ENCODE measurements at regions not wholly inside any gene's neighbourhood (a gene's known extent, or its start where the extent isn't known, plus 50 kb on each side); places are given as distances from the start of the nearest gene placed in this dataset.
A peak's percentile ranks its signal among the peaks of the same experiment; 100 is the strongest.

- peaks cover 26% of the 10 kb centered on the region for H3K4me1 ChIP-seq (ENCODE audit: control insufficient read depth, extremely low read depth, insufficient read depth, low read length)
- POLR2A ChIA-PET: no interaction called here
These were observed 1145.4 kb upstream of the NUDT12 start for GRCh38 chr5:104708027-104708426.

More at GRCh38 chr5:104708027-104708426, 1145.4 kb upstream of the NUDT12 start:
- no peaks in the 10 kb centered on the region for H3K9me1 ChIP-seq (replicated peaks; ENCODE audit: control insufficient read depth, extremely low read depth, insufficient read depth, low read length)
- H4K20me1 ChIP-seq (replicated peaks; ENCODE audit: control insufficient read depth, extremely low read depth, insufficient read depth, low read length): no peaks in the 10 kb centered on the region
- H3K27me3 ChIP-seq (ENCODE audit: control insufficient read depth in 2 of 2, insufficient read depth in 2 of 2, low read length in 2 of 2): no peaks in the 10 kb centered on the region
- CTCF ChIA-PET: interaction anchor here (1.1 kb wide), 1 partner anchor 361 kb away, joined by 3 read pairs; no protein-coding TSS in a partner anchor
- H3K4me2 ChIP-seq (ENCODE audit: insufficient read depth, low read length): no peak overlapping the region
- H2AFZ ChIP-seq (ENCODE audit: low read depth, low read length): no peak overlapping the region
- H3K79me2 ChIP-seq (ENCODE audit: control insufficient read depth, insufficient read depth, low read length): no peaks in the 10 kb centered on the region
- intact Hi-C loops (cut with micrococcal nuclease) (no loop called here), dilution Hi-C loops (cut with MboI; ENCODE audit: extremely low pct_ligation_motif_present, low sequenced_read_pairs) (no loop called here)
- DNase-seq (ENCODE audit: low read depth, low spot score) (peak; percentile 88), FAIRE-seq (no peak)
- no peak overlapping the region for H3K4me3 ChIP-seq (replicated peaks in 1 of 3; ENCODE audit: insufficient read depth in 1 of 3, low read depth in 1 of 3, low read length in 3 of 3)
- no peaks in the 10 kb centered on the region for H3K36me3 ChIP-seq (ENCODE audit: control insufficient read depth in 2 of 2, extremely low read depth in 1 of 2, insufficient read depth in 2 of 2, low read length in 2 of 2)
- peak overlapping the region; percentile 36 for H3K9ac ChIP-seq (replicated peaks; ENCODE audit: extremely low read depth, insufficient read depth, low read length)
- peak overlapping the region; percentile 88 for H3K27ac ChIP-seq (ENCODE audit: insufficient read depth, low read depth, low read length)
- TF ChIP-seq POLR2A (IDR thresholded peaks at IDR 0.05; ENCODE audit: low read depth, low read length) (no peak), EZH2 (IDR thresholded peaks at IDR 0.05; ENCODE audit: borderline replicate concordance, low read depth, low read length, severe bottlenecking) (no peak), JUN (IDR thresholded peaks at IDR 0.05; ENCODE audit: borderline replicate concordance, insufficient read depth, insufficient read length, low read depth) (peak; percentile 71), MAX (IDR thresholded peaks at IDR 0.05; ENCODE audit: insufficient read depth, insufficient read length) (no peak), GATA2 (IDR thresholded peaks at IDR 0.05; ENCODE audit: insufficient read depth, insufficient read length, low read depth, low read length) (peak; percentile 30), CTCF (IDR thresholded peaks at IDR 0.05; ENCODE audit: extremely low read depth in 1 of 2, insufficient read depth in 1 of 2, low read depth in 1 of 2, low read length in 2 of 2) (no peak), MYC (IDR thresholded peaks at IDR 0.05; ENCODE audit: low read depth, low read length) (no peak), POLR2AphosphoS5 (IDR thresholded peaks at IDR 0.05; ENCODE audit: insufficient read depth, low read depth, low read length) (no peak)
- no TSS peak for BruUV-seq (replicated peaks)
- no peaks in the 10 kb centered on the region for H3K9me3 ChIP-seq (replicated peaks; ENCODE audit: control insufficient read depth, insufficient read depth, low read length)

Measured in endothelial cell of umbilical vein (primary cell).